ENCODE measurements at regions not wholly inside any gene's neighbourhood (a gene's known extent, or its start where the extent isn't known, plus 50 kb on each side); places are given as distances from the start of the nearest gene placed in this dataset.

GRCh38 chr1:235051521-235051920, 77.1 kb downstream of the TOMM20 start:
- TF ChIP-seq CTCF (IDR thresholded peaks at IDR 0.05) (no peak), POLR2A (IDR thresholded peaks at IDR 0.05) (no peak)
